Sciatic nerve (tissue), 2 donors: ENCODE measurements at regions not wholly inside any gene's neighbourhood (a gene's known extent, or its start where the extent isn't known, plus 50 kb on each side); places are given as distances from the start of the nearest gene placed in this dataset.
"Not testable (repeated sequence)": the region's sequence is repeated elsewhere in the genome, so short reads cannot be mapped to it uniquely, and the experiment has no call there.

ENCODE experiments used
- ATAC-seq: fragments of 200-7000 bp; cut with Tn5 transposase; one replicate; pipeline ENCODE4 v1.9.1; 2020; ENCODE audit warnings: mild to moderate bottlenecking, moderate library complexity
- DNase-seq: peaks from one replicate; pipeline ENCODE4 v3.0.0-alpha.2; 2020; ENCODE audit warnings: low spot score
- intact Hi-C: fragments of 100-400 bp; cut with DNase I; formaldehyde crosslinking; loops from one replicate; pipeline ENCODE4 v1.14.2; 2022
- donor health status: DM: no; HTN: no; CAD: no.
- donor health status: DM: no; HTN: no; CAD: no.

DNA sequence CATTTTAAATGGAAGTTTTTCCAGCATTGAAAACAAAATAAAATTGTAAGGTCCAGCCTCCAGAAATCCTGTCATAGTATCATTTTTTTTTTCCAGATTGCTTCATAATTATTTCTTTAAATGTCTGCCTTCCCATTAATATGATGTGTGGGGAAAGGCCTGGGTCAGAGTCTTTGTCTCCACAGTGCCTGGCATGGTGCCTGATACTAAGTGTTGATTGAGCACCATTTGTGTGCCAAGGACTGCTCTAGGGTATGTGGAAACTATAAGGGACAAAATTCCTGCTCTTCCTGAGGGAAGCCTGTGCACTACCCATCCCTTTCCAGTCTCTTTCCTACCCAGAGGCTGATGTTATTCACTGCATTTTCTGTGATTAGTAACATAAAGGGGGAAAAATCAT, 53.1 kb upstream of the BEND4 start:
- no peak for DNase-seq
- intact Hi-C loops = no loop called here

DNA sequence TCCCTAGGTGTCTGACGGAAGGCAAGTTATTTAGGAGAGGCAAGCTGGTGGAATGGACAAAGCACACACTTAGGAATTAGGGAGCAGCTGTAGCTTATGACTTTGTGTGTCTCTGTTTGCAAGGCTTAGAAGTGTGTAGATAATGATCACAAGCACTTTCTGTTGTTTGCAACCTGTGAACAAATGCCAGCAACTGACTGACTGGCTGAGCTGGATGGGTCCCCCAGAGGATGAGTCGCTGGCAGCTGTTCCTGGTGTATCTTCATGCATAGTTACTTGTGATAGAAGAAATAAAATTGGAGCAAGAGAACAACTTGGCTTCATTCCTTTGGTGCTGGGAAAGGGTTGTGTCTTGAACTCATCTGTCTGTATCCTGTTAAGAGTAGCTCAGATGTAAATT, 64.2 kb upstream of the BEND4 start:
- ATAC-seq = no peak
- no peak for DNase-seq
- intact Hi-C loops = no loop called here

More for the DNA sequence above, 53.1 kb upstream of the BEND4 start:
- no peak for ATAC-seq

DNA sequence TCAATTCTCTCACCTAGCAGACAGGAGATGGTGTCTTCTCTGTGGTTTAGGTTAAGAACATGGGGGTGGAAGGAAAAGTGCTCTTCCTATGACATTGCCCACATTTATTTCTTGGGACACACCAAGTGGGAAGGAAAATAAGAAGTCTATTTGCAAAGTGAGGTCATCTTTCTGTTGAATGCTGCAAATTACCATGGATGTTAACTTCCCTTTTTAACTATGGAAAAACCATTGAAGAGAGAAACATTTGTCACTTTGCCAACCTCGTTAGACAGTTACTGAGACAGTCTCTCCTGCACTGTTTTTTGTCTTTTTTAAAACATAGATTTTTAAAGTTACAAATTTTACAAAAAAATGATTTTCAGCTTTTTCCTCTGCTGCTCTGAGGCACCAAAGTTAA, 72.8 kb upstream of the BEND4 start:
- ATAC-seq (no peak), DNase-seq (no peak)
- intact Hi-C loops = no loop called here

- DNase-seq (no peak), ATAC-seq (no peak)
- intact Hi-C loops = no loop called here
Measured at GRCh38 chr4:42234817-42235216, 82.4 kb upstream of the BEND4 start.

DNA sequence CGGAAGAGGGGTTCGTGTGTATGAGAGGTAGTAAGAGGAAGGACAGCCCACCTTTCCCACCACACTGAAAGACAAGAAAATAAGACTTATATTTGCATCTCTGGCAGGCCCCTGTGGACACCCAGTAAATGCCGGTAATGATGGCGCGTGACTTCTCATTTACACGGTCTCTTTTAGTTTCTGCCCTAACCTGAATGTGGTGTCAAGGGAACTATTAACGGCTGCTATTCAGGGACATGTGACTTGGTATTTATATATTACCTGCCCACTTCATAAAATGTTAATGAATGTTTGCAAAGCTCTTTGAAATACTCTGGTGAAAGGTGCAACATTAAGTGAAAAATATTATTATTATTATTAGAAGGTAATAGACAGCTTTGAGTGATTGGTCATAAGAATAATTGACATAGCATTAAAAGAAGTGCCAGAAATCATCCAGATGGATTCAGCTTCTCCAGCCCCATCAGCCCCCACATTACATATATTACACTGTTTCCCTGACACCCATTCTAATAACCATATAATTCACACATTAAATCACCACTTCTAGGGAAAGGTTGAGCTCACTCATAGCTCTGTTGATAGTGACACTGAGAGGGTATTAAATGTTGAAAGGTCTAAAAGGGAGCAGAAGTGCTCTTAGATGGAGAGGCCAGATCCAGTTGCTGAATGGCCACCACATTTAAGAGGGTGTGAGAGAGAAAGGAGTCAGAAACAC, 83.0 kb upstream of the BEND4 start:
- ATAC-seq (no peak), DNase-seq (no peak)
- intact Hi-C loops = no loop called here

DNA sequence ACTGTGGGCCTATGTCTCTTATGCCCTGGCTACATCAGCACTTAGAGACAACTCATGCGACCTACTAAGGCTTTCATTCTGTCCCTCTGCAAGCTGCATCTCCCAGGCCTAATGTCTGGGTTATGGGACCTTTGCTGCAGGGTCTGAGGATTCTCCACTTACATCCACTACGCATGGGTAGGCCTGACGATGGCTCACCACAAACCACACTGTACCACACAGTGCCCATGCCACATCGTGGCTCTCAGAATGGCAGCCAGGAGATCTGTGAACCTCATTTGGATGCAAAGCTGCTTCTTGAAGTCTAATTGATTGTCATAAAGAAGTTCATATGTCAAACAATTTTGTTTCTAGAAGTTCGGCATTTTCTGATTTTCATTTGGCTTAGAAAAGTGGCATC, 84.6 kb upstream of the BEND4 start:
- DNase-seq (no peak), ATAC-seq (no peak)
- intact Hi-C loops = no loop called here

GRCh38 chr4:42237451-42237850, 85.0 kb upstream of the BEND4 start:
- ATAC-seq (no peak), DNase-seq (no peak)
- intact Hi-C loops = no loop called here

GRCh38 chr4:42248972-42249371, 96.5 kb upstream of the BEND4 start:
- DNase-seq (no peak), ATAC-seq (no peak)
- intact Hi-C loops = no loop called here

GRCh38 chr4:42252315-42252714, 99.9 kb upstream of the BEND4 start:
- intact Hi-C loops = no loop called here
- ATAC-seq (no peak), DNase-seq (no peak)

GRCh38 chr4:42257645-42258044, 105.2 kb upstream of the BEND4 start:
- ATAC-seq, intact Hi-C loops: not testable (repeated sequence)

DNA sequence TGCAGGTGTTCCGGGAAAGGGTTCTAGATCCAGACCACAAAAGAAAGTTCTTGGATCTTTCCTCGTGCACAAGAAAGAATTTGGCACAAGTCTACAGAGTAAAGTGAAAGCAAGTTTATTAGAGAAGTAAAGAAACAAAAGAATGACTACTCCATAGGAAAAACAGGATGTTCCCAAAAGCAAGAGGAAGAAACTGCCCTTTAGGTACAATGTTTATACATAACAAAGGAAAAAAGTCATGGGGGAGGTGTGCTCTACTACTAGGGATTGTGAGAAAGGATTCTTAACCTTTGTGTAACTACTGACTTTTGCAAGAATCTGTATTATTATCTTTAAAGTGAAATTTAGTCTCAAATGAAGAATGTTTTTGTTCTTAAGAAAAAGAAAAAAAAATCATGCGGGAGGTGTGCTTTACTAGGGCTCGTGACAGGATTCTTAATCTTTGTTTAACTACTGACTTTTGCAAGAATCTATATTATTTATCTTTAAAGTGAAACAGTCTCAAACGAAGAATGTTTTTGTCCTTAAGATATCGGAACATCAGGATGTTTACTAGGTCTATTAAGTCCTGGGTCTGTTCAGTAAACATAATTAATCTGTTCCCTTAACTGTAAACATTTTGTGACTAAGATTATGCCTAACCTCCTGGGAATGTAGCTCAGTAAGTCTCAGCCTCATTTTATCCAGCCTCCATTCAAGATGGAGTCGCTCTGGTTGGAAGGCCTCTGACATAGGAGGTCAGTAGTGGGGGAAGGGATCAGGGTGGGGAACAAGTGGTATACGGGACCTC, 110.4 kb upstream of the BEND4 start:
- ATAC-seq = no peak
- DNase-seq = no peak
- intact Hi-C loops = no loop called here

More at GRCh38 chr4:42257645-42258044, 105.2 kb upstream of the BEND4 start:
- not testable (repeated sequence) for DNase-seq

DNA sequence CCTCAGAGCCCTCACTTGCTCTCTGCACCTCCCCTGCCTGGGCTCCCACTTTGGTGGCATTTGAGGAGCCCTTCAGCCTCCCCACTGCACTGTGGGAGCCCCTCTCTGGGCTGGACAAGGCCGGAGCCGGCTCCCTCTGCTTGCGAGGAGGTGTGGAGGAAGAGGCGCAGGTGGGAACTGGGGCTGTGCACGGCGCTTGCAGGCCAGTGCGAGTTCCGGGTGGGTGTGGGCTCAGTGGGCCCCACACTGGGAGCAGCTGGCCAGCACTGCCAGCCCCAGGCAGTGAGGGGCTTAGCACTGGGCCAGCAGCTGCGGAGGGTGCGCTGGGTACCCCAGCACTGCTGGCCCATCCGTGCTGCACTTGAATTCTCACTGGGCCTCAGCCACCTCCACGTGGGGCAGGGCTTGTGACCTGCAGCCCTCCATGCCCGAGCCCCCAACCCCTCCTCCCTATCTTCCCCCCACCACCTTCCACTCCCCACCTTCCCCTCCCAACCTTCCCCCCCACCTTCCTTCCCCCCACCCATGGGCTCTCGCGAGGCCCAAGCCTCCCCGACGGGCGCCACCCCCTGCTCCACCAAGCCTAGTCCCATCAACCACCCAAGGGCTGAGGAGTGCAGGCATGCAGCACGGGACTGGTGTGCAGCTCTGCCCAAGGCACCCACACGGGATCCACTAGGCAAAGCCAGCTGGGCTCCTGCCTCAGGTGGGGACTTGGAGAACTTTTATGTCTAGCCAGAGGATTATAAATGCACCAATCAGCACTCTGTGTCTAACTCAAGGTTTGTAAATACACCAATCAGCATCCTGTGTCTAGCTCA, 113.5 kb upstream of the BEND4 start:
- DNase-seq (no peak), ATAC-seq (no peak)
- intact Hi-C loops = no loop called here

DNA sequence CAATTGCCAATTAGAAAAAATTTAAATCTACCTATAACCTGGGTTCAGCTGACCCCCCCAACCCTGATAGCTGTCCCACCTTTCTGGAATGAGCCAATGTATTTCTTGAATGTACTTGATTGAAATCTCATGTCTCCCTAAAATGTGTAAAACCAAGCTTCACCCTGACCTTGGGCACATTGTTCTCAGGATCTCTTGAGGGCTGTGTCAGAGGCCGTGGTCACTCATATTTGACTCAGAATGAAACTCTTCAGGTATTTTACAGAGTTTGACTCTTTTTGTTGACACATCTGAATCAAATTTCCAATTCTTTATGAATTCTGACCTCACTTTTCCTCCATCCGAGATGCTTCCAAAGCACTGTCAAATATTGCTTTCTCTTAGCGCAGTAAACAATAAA, 115.3 kb upstream of the BEND4 start:
- intact Hi-C loops = no loop called here
- no peak for DNase-seq
- ATAC-seq = no peak

DNA sequence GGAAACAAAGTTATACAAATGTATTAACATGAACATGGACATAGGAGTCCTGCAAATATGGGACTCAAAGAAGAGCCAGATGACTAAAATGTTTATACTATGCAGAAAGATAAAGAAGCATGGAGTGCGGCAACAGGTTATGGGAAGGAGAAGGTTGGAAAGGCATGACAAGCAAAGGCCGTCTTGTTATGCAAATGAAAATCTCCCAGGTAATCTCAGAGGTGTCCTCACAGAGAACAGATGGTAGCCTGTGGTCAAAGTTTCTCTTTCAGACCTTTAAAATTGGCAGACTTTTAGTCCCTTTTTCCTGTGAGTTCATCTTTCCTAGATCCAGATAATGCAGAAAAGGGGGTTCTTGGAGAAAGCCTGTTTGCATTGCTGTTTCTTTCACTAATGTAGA, 116.4 kb upstream of the BEND4 start:
- DNase-seq (no peak), ATAC-seq (no peak)
- intact Hi-C loops = no loop called here

DNA sequence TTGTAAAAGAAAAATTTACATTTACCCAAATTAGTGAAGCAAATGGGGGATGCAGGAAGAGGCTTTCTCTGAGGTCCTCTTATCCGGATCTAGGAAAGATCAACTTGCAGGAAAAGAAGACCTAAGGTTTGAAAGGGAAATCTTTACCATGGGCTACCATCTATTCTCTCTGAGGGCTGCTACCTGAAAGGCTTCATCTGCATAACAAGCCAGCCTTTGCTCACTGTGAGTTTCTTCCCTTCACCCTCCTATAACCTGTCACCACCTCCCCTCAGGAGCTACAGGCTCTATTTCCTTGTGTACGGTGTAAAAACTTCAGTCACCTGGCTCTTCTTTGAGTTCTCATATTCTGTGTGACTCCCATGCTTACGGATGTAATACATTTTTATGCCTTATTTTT, 118.6 kb upstream of the BEND4 start:
- no peak for ATAC-seq
- intact Hi-C loops = loop anchor here (10.0 kb wide), 1 partner anchor 254 kb away; no protein-coding TSS in a partner anchor
- no peak for DNase-seq

GRCh38 chr4:42277291-42277690, 120.0 kb upstream of the SHISA3 start:
- ATAC-seq = no peak
- no peak for DNase-seq
- intact Hi-C loops = loop anchor here (10.0 kb wide), 1 partner anchor 248 kb away; no protein-coding TSS in a partner anchor

- ATAC-seq = no peak
- DNase-seq = no peak
Measured at GRCh38 chr4:42278709-42279324, 118.5 kb upstream of the SHISA3 start.

DNA sequence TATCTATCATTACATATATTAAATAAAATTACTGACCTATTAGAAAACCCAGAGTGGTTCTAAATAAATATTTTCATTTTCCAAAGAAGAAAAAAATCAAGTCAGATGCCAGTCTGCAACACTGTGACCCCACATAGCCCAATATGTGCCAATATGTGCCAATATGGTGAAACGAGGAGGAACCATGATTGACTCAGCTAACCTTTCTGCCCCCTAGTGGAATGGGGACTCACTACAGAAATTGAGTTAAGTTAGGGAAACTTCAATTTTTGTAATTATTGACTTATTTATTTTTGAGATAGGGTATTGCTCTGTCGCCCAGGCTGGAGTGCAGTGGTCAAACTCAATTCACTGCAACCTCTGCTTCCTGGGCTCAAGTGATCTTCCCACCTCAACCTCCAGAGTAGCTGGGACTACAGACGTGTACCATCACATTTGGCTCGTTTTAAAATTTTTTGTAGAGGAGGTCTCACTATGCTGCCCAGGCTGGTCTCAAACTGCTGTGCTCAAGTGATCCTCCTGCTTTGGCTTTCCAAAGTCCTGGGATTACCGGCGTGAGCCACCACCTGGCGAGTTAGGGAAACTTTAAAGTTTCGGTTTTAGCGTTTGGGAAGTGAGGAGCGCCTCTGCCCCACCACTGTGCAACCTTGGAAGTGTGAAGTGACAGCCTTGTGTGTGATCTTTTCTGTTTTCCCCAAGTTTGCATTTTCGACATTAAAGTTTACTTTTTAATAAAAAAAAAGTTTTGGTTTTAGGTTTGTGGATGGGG, 116.8 kb upstream of the SHISA3 start:
- ATAC-seq = no peak
- no peak for DNase-seq
- intact Hi-C loops = no loop called here

More at GRCh38 chr4:42278709-42279324, 118.5 kb upstream of the SHISA3 start:
- intact Hi-C loops = loop anchor here (10.0 kb wide), 1 partner anchor 246 kb away; no protein-coding TSS in a partner anchor
